GM12878 (cell line): ENCODE measurements at regions not wholly inside any gene's neighbourhood (a gene's known extent, or its start where the extent isn't known, plus 50 kb on each side); places are given as distances from the start of the nearest gene placed in this dataset.
A peak's percentile ranks its signal among the peaks of the same experiment; 100 is the strongest.

Experiments
- ATAC-seq: fragments of 200-7000 bp; cut with Tn5 transposase; 3 replicates; pipeline ENCODE4 v1.9.1; 2020; ENCODE audit warnings: mild to moderate bottlenecking, moderate library complexity
- BruUV-seq: library from RNA; stranded (reverse); fragments of 400-500 nt; replicated peaks from 2 replicates; lab custom pipeline; 2021; lab: Mats Ljungman, UMichigan
- CTCF ChIA-PET: fragments of 300-600 bp; sonication (Branson Sonifier 250); formaldehyde crosslinking; extraction: SDS; loops from one replicate; lab custom pipeline; 2021; ENCODE audit warnings: inconsistent platforms; lab: Yijun Ruan, JAX
- POLR2A ChIA-PET: fragments of 350-600 bp; formaldehyde crosslinking; extraction: SDS; loops from one replicate; lab custom pipeline; 2021; ENCODE audit warnings: inconsistent platforms; lab: Charles Lee
- RAD21 ChIA-PET: fragments of 300-600 bp; sonication (Branson Sonifier 250); formaldehyde crosslinking; loops from one replicate; lab custom pipeline; 2023; ENCODE audit warnings: antibody characterized with exemption; ENCODE audit not compliant: unreplicated experiment; lab: Charles Lee
- SMC1A ChIA-PET: fragments of 300-600 bp; sonication (Branson Sonifier 250); formaldehyde crosslinking; loops from one replicate; lab custom pipeline; 2023; ENCODE audit not compliant: unreplicated experiment, uncharacterized antibody; lab: Charles Lee
- DNase-seq: peaks from one replicate; pipeline ENCODE4 v3.0.0-alpha.2; 2011; ENCODE audit warnings: low read depth, low spot score
- FAIRE-seq: peaks from 3 replicates; lab custom pipeline; 2011; peaks lifted over from hg19 to GRCh38; lab: Jason Lieb, UNC
- H2AFZ ChIP-seq: 2 replicates; pipeline ENCODE4 v1.6.0; 2011; ENCODE audit warnings: low read depth, low read length, control low read depth; ENCODE audit not compliant: control insufficient read depth
- H3K27ac ChIP-seq: 2 replicates; pipeline ENCODE4 v1.5.1; 2011; ENCODE audit warnings: control low read depth; ENCODE audit not compliant: control insufficient read depth, insufficient read depth
- H3K27me3 ChIP-seq, 2 experiments: replicated peaks in 1 of 2; 2 replicates each; pipeline versions ENCODE4 v1.6.0 to v1.6.1; 2011; ENCODE audit warnings: low read length in 1 of 2; ENCODE audit not compliant: control insufficient read depth in 2 of 2, insufficient read depth in 2 of 2
- H3K36me3 ChIP-seq, 2 experiments: 2 replicates each; pipeline ENCODE4 v1.5.1; 2011; ENCODE audit warnings: low read length in 1 of 2; ENCODE audit not compliant: control insufficient read depth in 2 of 2, insufficient read depth in 2 of 2
- H3K4me1 ChIP-seq: 2 replicates; pipeline ENCODE4 v1.6.1; 2011; ENCODE audit warnings: mild to moderate bottlenecking, low read length, moderate library complexity, mixed read lengths; ENCODE audit not compliant: control insufficient read depth, insufficient read depth
- H3K4me2 ChIP-seq: 2 replicates; pipeline ENCODE4 v1.6.0; 2011; ENCODE audit warnings: control low read depth; ENCODE audit not compliant: control insufficient read depth, insufficient read depth
- H3K4me3 ChIP-seq: fragments of 200-600 bp; sonication (generic); 2 replicates; pipeline ENCODE4 v1.5.1; 2016
- H3K79me2 ChIP-seq: 2 replicates; pipeline ENCODE4 v1.6.0; 2011; ENCODE audit warnings: low read length; ENCODE audit not compliant: control insufficient read depth, insufficient read depth
- H3K9ac ChIP-seq: 2 replicates; pipeline ENCODE4 v1.8.0; 2011; ENCODE audit warnings: low read length, control low read depth, mixed read lengths; ENCODE audit not compliant: control insufficient read depth, insufficient read depth
- H3K9me3 ChIP-seq: replicated peaks from 3 replicates; pipeline ENCODE4 v1.5.1; 2011; ENCODE audit warnings: mild to moderate bottlenecking, low read length; ENCODE audit not compliant: control insufficient read depth, insufficient read depth
- H4K20me1 ChIP-seq: 2 replicates; pipeline ENCODE4 v1.6.0; 2011; ENCODE audit not compliant: control insufficient read depth, insufficient read depth
- HCFC1 ChIP-seq: fragments of 150-350 bp; IDR thresholded peaks from 2 replicates; pipeline ENCODE4 v1.6.1; 2014; ENCODE audit warnings: low read length
- RAD21 ChIP-seq: IDR thresholded peaks from 2 replicates; pipeline ENCODE4 v1.6.1; 2011; ENCODE audit warnings: mild to moderate bottlenecking, low read depth, low read length, moderate library complexity; ENCODE audit not compliant: insufficient read depth
- RFX5 ChIP-seq: IDR thresholded peaks from 2 replicates; pipeline ENCODE4 v1.6.1; 2011; ENCODE audit warnings: low read depth, low read length, improper control_type of control experiment
- RUNX3 ChIP-seq: IDR thresholded peaks from 2 replicates; pipeline ENCODE4 v1.6.1; 2012; ENCODE audit warnings: low read length, inconsistent platforms
- SMC3 ChIP-seq: IDR thresholded peaks from 2 replicates; pipeline ENCODE4 v1.6.1; 2011; ENCODE audit warnings: low read length, improper control_type of control experiment, borderline replicate concordance
- SUPT20H ChIP-seq: IDR thresholded peaks from 2 replicates; pipeline ENCODE4 v1.6.1; 2011; ENCODE audit warnings: low read depth, mild to moderate bottlenecking, low read length, moderate library complexity, borderline replicate concordance; ENCODE audit not compliant: control insufficient read depth
- WGBS: methylation state at CpG from one replicate; pipeline ENCODE4 v1.1.6; 2016; ENCODE audit warnings: low lambda C conversion rate; ENCODE audit not compliant: insufficient replicate concordance, insufficient coverage; ENCODE audit errors: missing lambda C conversion rate; 5-methylcytosine and 5-hydroxymethylcytosine counted together
- in situ Hi-C: fragments of 300-500 bp; cut with MboI; formaldehyde crosslinking; loops from 9 replicates; pipeline ENCODE4 v1.14.3; 2018; ENCODE audit warnings: mixed read lengths
- intact Hi-C: fragments of 100-400 bp; cut with micrococcal nuclease; formaldehyde crosslinking; loops from one replicate; pipeline ENCODE4 v1.14.2; 2022; ENCODE audit not compliant: unreplicated experiment
- TF ChIP-seq, protein P1 (sequence below): fragments of 450-650 bp; IDR thresholded peaks from 2 replicates; pipeline ENCODE4 v1.6.1; 2017; ENCODE audit warnings: mild to moderate bottlenecking
- TF ChIP-seq, protein P2 (sequence below): fragments of 450-650 bp; IDR thresholded peaks from 2 replicates; pipeline ENCODE4 v1.6.1; 2018; ENCODE audit warnings: mild to moderate bottlenecking, low read depth, moderate library complexity; ENCODE audit not compliant: partially characterized antibody
- TF ChIP-seq, protein P3 (sequence below), 3 experiments: IDR thresholded peaks in 2 of 3; conservative IDR thresholded peaks in 1 of 3; 2 replicates each; pipeline ENCODE4 v1.5.1; 2011; ENCODE audit warnings: low read depth in 3 of 3, low read length in 3 of 3, mild to moderate bottlenecking in 3 of 3, control low read depth in 2 of 3, moderate library complexity in 2 of 3, inconsistent platforms in 1 of 3, mixed read lengths in 1 of 3; ENCODE audit not compliant: control insufficient read depth in 2 of 3, insufficient read depth in 1 of 3; ENCODE audit errors: extremely low read depth in 1 of 3
- TF ChIP-seq, protein P4 (sequence below): IDR thresholded peaks from 2 replicates; pipeline ENCODE4 v1.6.1; 2012; ENCODE audit warnings: low read depth, low read length, improper control_type of control experiment
- TF ChIP-seq, protein P5 (sequence below): fragments of 450-650 bp; IDR thresholded peaks from 2 replicates; pipeline ENCODE4 v1.6.1; 2016; ENCODE audit warnings: mild to moderate bottlenecking

DNA sequence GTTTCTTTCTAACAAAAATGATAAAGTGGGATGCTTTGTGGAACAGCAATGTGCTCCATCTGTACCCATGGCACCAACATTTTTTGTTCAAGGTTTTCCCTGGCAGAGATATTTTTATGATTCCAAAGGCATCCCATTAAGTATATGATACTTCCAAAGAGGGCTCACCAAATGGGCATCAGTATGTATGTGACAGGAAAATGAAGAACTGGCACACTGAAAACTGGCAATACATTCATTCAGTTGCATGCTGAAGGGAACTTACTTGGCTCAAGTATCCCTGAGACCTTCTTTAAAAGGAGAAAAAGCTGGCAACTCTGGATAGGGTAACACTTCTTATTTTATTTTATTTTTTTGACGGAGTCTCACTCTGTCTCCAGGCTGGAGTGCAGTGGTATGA is 249.8 kb downstream of the IL20RB start (continued):
- TF ChIP-seq, protein P1, sequence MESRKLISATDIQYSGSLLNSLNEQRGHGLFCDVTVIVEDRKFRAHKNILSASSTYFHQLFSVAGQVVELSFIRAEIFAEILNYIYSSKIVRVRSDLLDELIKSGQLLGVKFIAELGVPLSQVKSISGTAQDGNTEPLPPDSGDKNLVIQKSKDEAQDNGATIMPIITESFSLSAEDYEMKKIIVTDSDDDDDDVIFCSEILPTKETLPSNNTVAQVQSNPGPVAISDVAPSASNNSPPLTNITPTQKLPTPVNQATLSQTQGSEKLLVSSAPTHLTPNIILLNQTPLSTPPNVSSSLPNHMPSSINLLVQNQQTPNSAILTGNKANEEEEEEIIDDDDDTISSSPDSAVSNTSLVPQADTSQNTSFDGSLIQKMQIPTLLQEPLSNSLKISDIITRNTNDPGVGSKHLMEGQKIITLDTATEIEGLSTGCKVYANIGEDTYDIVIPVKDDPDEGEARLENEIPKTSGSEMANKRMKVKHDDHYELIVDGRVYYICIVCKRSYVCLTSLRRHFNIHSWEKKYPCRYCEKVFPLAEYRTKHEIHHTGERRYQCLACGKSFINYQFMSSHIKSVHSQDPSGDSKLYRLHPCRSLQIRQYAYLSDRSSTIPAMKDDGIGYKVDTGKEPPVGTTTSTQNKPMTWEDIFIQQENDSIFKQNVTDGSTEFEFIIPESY: no peak
- TF ChIP-seq RFX5: no peak

DNA sequence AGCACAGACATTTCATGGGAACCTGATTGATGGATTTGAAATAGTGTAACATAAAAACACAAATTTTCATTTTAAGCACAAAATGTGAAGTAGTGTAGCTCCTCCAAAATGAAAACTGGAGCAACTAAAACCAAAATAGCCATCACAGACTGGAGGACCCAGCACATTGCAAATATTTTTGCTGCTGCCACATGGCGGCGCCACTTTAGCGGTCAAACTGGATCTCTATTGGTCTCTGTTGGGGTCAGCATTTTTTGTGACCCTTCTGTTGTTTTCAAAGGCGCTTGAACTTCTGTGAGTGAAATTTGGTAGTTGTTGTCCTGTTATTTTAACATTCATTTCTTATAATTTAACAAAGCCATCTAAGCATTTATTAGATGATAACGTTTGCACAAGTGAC is 259.9 kb downstream of the IL20RB start:
- 12% methylated on average over 5 of the region's 5 CpGs for WGBS
- RAD21 ChIA-PET: no interaction called here
- Histone ChIP-seq H3K79me2 (no peaks in the 10 kb centered on the region), H3K4me1 (no peaks in the 10 kb centered on the region), H2AFZ (no peak overlapping the region), H3K9ac (no peak overlapping the region), H3K4me3 (no peak overlapping the region), H4K20me1 (no peaks in the 10 kb centered on the region), H3K4me2 (no peak overlapping the region), H3K27me3 (no peaks in the 10 kb centered on the region), H3K36me3 (no peaks in the 10 kb centered on the region), H3K9me3 (no peaks in the 10 kb centered on the region), H3K27ac (no peak overlapping the region)
- TF ChIP-seq, protein P2, sequence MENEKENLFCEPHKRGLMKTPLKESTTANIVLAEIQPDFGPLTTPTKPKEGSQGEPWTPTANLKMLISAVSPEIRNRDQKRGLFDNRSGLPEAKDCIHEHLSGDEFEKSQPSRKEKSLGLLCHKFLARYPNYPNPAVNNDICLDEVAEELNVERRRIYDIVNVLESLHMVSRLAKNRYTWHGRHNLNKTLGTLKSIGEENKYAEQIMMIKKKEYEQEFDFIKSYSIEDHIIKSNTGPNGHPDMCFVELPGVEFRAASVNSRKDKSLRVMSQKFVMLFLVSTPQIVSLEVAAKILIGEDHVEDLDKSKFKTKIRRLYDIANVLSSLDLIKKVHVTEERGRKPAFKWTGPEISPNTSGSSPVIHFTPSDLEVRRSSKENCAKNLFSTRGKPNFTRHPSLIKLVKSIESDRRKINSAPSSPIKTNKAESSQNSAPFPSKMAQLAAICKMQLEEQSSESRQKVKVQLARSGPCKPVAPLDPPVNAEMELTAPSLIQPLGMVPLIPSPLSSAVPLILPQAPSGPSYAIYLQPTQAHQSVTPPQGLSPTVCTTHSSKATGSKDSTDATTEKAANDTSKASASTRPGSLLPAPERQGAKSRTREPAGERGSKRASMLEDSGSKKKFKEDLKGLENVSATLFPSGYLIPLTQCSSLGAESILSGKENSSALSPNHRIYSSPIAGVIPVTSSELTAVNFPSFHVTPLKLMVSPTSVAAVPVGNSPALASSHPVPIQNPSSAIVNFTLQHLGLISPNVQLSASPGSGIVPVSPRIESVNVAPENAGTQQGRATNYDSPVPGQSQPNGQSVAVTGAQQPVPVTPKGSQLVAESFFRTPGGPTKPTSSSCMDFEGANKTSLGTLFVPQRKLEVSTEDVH: no peak
- TF ChIP-seq RFX5: no peak
- peak; percentile 65 for TF ChIP-seq RAD21
- TF ChIP-seq, protein P3, sequence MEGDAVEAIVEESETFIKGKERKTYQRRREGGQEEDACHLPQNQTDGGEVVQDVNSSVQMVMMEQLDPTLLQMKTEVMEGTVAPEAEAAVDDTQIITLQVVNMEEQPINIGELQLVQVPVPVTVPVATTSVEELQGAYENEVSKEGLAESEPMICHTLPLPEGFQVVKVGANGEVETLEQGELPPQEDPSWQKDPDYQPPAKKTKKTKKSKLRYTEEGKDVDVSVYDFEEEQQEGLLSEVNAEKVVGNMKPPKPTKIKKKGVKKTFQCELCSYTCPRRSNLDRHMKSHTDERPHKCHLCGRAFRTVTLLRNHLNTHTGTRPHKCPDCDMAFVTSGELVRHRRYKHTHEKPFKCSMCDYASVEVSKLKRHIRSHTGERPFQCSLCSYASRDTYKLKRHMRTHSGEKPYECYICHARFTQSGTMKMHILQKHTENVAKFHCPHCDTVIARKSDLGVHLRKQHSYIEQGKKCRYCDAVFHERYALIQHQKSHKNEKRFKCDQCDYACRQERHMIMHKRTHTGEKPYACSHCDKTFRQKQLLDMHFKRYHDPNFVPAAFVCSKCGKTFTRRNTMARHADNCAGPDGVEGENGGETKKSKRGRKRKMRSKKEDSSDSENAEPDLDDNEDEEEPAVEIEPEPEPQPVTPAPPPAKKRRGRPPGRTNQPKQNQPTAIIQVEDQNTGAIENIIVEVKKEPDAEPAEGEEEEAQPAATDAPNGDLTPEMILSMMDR (IDR thresholded peaks at IDR 0.05 in 2 of 3, conservative IDR thresholded peaks at IDR 0.05 in 1 of 3; ENCODE audit: control insufficient read depth in 2 of 3, extremely low read depth in 1 of 3, insufficient read depth in 1 of 3, low read depth in 3 of 3, low read length in 3 of 3): peak; percentile 27 to 52 (median 37); a peak in 4 of 6 replicates
- peak; percentile 53; the same call in 1 of the 2 replicates for TF ChIP-seq SMC3
- peak; percentile 57 for TF ChIP-seq RUNX3
- no peak for TF ChIP-seq SUPT20H
- TF ChIP-seq, protein P4, sequence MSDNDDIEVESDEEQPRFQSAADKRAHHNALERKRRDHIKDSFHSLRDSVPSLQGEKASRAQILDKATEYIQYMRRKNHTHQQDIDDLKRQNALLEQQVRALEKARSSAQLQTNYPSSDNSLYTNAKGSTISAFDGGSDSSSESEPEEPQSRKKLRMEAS: no peak
- TF ChIP-seq HCFC1: no peak
- TF ChIP-seq, protein P5, sequence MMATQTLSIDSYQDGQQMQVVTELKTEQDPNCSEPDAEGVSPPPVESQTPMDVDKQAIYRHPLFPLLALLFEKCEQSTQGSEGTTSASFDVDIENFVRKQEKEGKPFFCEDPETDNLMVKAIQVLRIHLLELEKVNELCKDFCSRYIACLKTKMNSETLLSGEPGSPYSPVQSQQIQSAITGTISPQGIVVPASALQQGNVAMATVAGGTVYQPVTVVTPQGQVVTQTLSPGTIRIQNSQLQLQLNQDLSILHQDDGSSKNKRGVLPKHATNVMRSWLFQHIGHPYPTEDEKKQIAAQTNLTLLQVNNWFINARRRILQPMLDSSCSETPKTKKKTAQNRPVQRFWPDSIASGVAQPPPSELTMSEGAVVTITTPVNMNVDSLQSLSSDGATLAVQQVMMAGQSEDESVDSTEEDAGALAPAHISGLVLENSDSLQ: no peak
- SMC1A ChIA-PET: interaction anchor here (1.3 to 1.4 kb wide), 3 partner anchors 17 to 483 kb away, joined by 3 read pairs; no protein-coding TSS in a partner anchor
- ATAC-seq: peak; percentile 44; the same call in 1 of the 3 replicates
- no peak for FAIRE-seq
- DNase-seq: no peak
- no TSS peak for BruUV-seq
- CTCF ChIA-PET: interaction anchor here (1.2 to 1.5 kb wide), 4 partner anchors 9 to 58 kb away, joined by 3 to 5 read pairs (median 4); no protein-coding TSS in a partner anchor
- POLR2A ChIA-PET: no interaction called here
- in situ Hi-C loops (no loop called here), intact Hi-C loops (no loop called here)
